ENCODE measurements at regions not wholly inside any gene's neighbourhood (a gene's known extent, or its start where the extent isn't known, plus 50 kb on each side); places are given as distances from the start of the nearest gene placed in this dataset.

DNA sequence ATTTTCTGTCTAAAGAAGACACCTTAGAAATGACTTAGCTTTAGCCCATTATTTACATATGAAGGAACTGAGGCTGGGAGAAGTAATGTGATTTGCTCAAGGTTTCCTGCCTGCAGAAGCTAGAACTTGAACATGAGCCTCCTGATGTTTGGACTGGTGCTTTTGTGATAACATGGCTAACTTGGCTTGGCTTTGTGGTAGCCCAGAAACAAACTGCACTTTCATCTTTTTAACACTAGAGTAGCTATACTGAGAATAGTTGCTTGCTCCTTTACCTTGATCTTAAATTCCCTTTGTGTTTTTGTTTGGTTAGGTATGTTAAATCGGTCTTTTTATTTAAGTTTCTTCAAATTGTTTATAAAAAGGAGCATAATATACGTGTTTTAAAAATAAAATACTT lies 163.5 kb upstream of the MANEA start:
- Histone ChIP-seq H3K79me2 (ENCODE audit: low read depth) (no peaks in the 10 kb centered on the region), H4K20me1 (ENCODE audit: low read depth) (no peaks in the 10 kb centered on the region), H3K27ac (no peak overlapping the region), H3K4me3 (no peak overlapping the region), H2AFZ (replicated peaks) (no peak overlapping the region), H3K9me3 (ENCODE audit: low read depth) (no peaks in the 10 kb centered on the region), H3K36me3 (no peaks in the 10 kb centered on the region), H3F3A (ENCODE audit: low read depth) (no peaks in the 10 kb centered on the region), H3K27me3 (no peaks in the 10 kb centered on the region), H3K9ac (no peak overlapping the region), H3K4me1 (peaks cover 7% of the 10 kb centered on the region), H3K4me2 (no peak overlapping the region)
- TF ChIP-seq EZH2phosphoT487 (IDR thresholded peaks at IDR 0.05) (no peak), EZH2 (IDR thresholded peaks at IDR 0.05) (no peak)
- TF ChIP-seq, protein P1, sequence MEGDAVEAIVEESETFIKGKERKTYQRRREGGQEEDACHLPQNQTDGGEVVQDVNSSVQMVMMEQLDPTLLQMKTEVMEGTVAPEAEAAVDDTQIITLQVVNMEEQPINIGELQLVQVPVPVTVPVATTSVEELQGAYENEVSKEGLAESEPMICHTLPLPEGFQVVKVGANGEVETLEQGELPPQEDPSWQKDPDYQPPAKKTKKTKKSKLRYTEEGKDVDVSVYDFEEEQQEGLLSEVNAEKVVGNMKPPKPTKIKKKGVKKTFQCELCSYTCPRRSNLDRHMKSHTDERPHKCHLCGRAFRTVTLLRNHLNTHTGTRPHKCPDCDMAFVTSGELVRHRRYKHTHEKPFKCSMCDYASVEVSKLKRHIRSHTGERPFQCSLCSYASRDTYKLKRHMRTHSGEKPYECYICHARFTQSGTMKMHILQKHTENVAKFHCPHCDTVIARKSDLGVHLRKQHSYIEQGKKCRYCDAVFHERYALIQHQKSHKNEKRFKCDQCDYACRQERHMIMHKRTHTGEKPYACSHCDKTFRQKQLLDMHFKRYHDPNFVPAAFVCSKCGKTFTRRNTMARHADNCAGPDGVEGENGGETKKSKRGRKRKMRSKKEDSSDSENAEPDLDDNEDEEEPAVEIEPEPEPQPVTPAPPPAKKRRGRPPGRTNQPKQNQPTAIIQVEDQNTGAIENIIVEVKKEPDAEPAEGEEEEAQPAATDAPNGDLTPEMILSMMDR (IDR thresholded peaks at IDR 0.05), result no peak
- Mint-ChIP-seq H3K27me3 (ENCODE audit: insufficient read depth, low read depth) (no peaks in the 10 kb centered on the region), H3K9me3 (no peaks in the 10 kb centered on the region), H3K4me1 (no peaks in the 10 kb centered on the region), H3K27ac (no peak overlapping the region), H3K4me3 (no peak overlapping the region), H3K36me3 (no peaks in the 10 kb centered on the region)
- DNase-seq (ENCODE audit: low spot score), result no peak

DNA sequence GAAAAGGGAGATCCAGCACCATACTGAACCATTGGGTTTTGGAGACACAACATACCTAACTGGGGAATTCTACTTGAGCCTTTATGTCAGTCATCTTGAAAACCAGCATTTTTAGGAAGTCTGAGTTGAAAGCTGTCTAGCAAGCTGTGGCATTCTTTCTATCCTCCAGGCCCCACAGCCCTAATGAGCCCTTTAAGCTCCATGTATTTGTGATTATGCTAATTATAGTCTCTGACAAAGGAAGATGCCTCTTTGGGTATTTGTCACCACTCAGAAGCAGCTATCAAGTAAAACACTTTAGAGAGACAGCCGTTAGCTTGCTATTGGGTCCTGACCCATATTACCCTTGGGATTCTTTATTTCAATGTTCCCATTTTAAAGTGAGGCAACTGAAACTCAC lies 159.5 kb upstream of the MANEA start:
- Histone ChIP-seq H3K9me3 (ENCODE audit: low read depth) (no peaks in the 10 kb centered on the region), H3K4me1 (peaks cover 7% of the 10 kb centered on the region), H4K20me1 (ENCODE audit: low read depth) (no peaks in the 10 kb centered on the region), H2AFZ (replicated peaks) (no peak overlapping the region), H3F3A (ENCODE audit: low read depth) (no peaks in the 10 kb centered on the region), H3K4me3 (no peak overlapping the region), H3K27me3 (no peaks in the 10 kb centered on the region), H3K9ac (no peak overlapping the region), H3K27ac (peak overlapping the region; percentile 69), H3K79me2 (ENCODE audit: low read depth) (no peaks in the 10 kb centered on the region), H3K4me2 (peak overlapping the region; percentile 34), H3K36me3 (no peaks in the 10 kb centered on the region)
- TF ChIP-seq, protein P1 (IDR thresholded peaks at IDR 0.05), result no peak
- no peak for TF ChIP-seq EZH2phosphoT487 (IDR thresholded peaks at IDR 0.05)
- no peak for TF ChIP-seq EZH2 (IDR thresholded peaks at IDR 0.05)
- no peaks in the 10 kb centered on the region for H3K4me1 Mint-ChIP-seq
- no peak overlapping the region for H3K27ac Mint-ChIP-seq
- H3K9me3 Mint-ChIP-seq, result peaks cover 12% of the 10 kb centered on the region
- H3K27me3 Mint-ChIP-seq (ENCODE audit: insufficient read depth, low read depth), result no peaks in the 10 kb centered on the region
- no peak overlapping the region for H3K4me3 Mint-ChIP-seq
- DNase-seq (ENCODE audit: low spot score), result peak; percentile 69
- H3K36me3 Mint-ChIP-seq, result no peaks in the 10 kb centered on the region

DNA sequence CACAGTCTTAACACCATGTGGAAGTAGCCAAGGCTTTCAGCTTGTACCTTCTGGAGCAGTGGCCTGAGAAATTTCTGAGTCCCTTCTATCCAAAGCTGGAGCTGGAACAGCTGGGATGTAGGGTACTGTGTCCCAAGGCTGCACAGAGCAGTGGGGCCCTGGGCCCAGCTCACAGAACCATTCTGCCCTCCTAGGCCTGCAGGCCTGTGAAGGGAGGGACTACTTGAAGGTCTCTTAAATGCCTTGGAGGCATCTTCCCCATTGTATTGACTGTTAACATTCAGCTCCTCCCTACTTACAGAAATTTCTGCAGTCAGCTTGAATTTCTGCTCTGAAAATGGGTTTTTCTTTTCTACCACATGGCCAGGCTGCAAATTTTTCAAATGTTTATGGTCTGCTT lies 156.5 kb upstream of the MANEA start:
- no peak for DNase-seq (ENCODE audit: low spot score)
- no peak overlapping the region for H3K4me3 ChIP-seq
- no peak overlapping the region for H3K9ac ChIP-seq
- no peaks in the 10 kb centered on the region for H3K27me3 ChIP-seq
- no peaks in the 10 kb centered on the region for H4K20me1 ChIP-seq (ENCODE audit: low read depth)
- no peaks in the 10 kb centered on the region for H3F3A ChIP-seq (ENCODE audit: low read depth)
- no peak overlapping the region for H3K27ac ChIP-seq
- H3K4me1 Mint-ChIP-seq, result no peaks in the 10 kb centered on the region
- no peaks in the 10 kb centered on the region for H3K36me3 ChIP-seq
- H3K4me3 Mint-ChIP-seq, result no peak overlapping the region
- peaks cover 7% of the 10 kb centered on the region for H3K4me1 ChIP-seq
- H3K4me2 ChIP-seq, result no peak overlapping the region
- H2AFZ ChIP-seq (replicated peaks), result no peak overlapping the region
- TF ChIP-seq EZH2phosphoT487 (IDR thresholded peaks at IDR 0.05) (no peak), EZH2 (IDR thresholded peaks at IDR 0.05) (no peak)
- TF ChIP-seq, protein P1 (IDR thresholded peaks at IDR 0.05), result no peak
- peaks cover under 1% of the 10 kb centered on the region for H3K27me3 Mint-ChIP-seq (ENCODE audit: insufficient read depth, low read depth)
- H3K79me2 ChIP-seq (ENCODE audit: low read depth), result no peaks in the 10 kb centered on the region
- H3K36me3 Mint-ChIP-seq, result no peaks in the 10 kb centered on the region
- no peaks in the 10 kb centered on the region for H3K9me3 ChIP-seq (ENCODE audit: low read depth)
- H3K9me3 Mint-ChIP-seq, result peaks cover 12% of the 10 kb centered on the region
- no peak overlapping the region for H3K27ac Mint-ChIP-seq

Measured in neural progenitor cell (in vitro differentiated cells).